ENCODE measurements at regions not wholly inside any gene's neighbourhood (a gene's known extent, or its start where the extent isn't known, plus 50 kb on each side); places are given as distances from the start of the nearest gene placed in this dataset.

GRCh38 chr18:46222093-46222492 is 117.9 kb downstream of the HAUS1 start:
- DNase-seq (no peak), ATAC-seq (ENCODE audit: insufficient read depth, low read depth) (no peak)
- Histone ChIP-seq H3K27me3 (ENCODE audit: insufficient read depth, low read length, poor library complexity) (no peaks in the 10 kb centered on the region), H3K4me2 (ENCODE audit: insufficient read depth, low read length) (no peak overlapping the region), H3K4me1 (ENCODE audit: insufficient read depth, low read length) (peaks cover 22% of the 10 kb centered on the region), H3K9me3 (ENCODE audit: insufficient read depth, low read length, severe bottlenecking) (no peaks in the 10 kb centered on the region), H4K20me1 (ENCODE audit: insufficient read depth, low read length) (peaks cover 19% of the 10 kb centered on the region), H3K4me3 (ENCODE audit: low read depth in 1 of 2, low read length in 2 of 2) (no peak overlapping the region), H3K79me2 (ENCODE audit: insufficient read depth, low read length) (peaks cover 90% of the 10 kb centered on the region), H3K36me3 (ENCODE audit: insufficient read depth, low read length) (peaks cover 39% of the 10 kb centered on the region), H2AFZ (ENCODE audit: low read depth, low read length) (no peak overlapping the region), H3K27ac (ENCODE audit: low read length) (no peak overlapping the region), H3K9ac (ENCODE audit: low read depth, low read length) (no peak overlapping the region)
- TF ChIP-seq CTCF (IDR thresholded peaks at IDR 0.05; ENCODE audit: borderline replicate concordance, extremely low read depth, low read length, poor library complexity, severe bottlenecking) (no peak), EZH2 (IDR thresholded peaks at IDR 0.05; ENCODE audit: borderline replicate concordance, low read depth, low read length, severe bottlenecking) (no peak)

DNA sequence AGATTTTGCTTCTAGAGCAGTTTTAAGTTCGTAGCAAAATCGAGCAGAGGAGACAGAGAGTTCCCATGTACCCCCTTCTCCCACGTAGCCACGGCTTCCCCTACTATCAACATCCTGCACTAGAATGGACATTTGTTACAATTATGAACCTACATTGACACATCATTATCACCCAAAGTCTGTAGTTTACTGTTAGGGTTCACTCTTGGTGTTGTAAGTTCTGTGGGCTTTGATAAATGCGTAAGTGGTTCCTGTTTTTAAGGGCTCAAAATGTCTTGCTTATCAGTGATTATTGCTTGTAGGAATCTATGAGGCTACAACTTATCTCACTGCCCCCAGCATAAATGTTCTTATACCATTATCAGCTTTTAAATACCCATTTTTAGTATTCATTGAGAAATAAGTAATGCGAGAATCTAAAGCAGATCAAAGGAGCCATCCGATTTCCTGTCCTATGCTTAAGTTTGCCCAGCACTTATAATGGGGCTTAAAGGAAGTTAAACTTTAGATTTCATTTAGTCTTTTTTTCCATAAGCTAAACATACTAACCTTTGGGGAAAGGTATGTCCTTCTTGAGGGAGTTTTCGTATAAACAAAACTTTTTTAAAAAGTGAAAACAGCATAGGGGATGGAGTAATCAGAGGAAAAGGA is 118.7 kb downstream of the HAUS1 start:
- no peak overlapping the region for H3K9ac ChIP-seq (ENCODE audit: low read depth, low read length)
- peaks cover 22% of the 10 kb centered on the region for H3K4me1 ChIP-seq (ENCODE audit: insufficient read depth, low read length)
- no peaks in the 10 kb centered on the region for H3K27me3 ChIP-seq (ENCODE audit: insufficient read depth, low read length, poor library complexity)
- peaks cover 19% of the 10 kb centered on the region for H4K20me1 ChIP-seq (ENCODE audit: insufficient read depth, low read length)
- peaks cover 35% of the 10 kb centered on the region for H3K36me3 ChIP-seq (ENCODE audit: insufficient read depth, low read length)
- H3K9me3 ChIP-seq (ENCODE audit: insufficient read depth, low read length, severe bottlenecking), result no peaks in the 10 kb centered on the region
- no peak overlapping the region for H2AFZ ChIP-seq (ENCODE audit: low read depth, low read length)
- no peak for TF ChIP-seq CTCF (IDR thresholded peaks at IDR 0.05; ENCODE audit: borderline replicate concordance, extremely low read depth, low read length, poor library complexity, severe bottlenecking)
- no peak overlapping the region for H3K4me3 ChIP-seq (ENCODE audit: low read depth in 1 of 2, low read length in 2 of 2)
- H3K4me2 ChIP-seq (ENCODE audit: insufficient read depth, low read length), result no peak overlapping the region
- ATAC-seq (ENCODE audit: insufficient read depth, low read depth), result no peak
- H3K79me2 ChIP-seq (ENCODE audit: insufficient read depth, low read length), result peaks cover 89% of the 10 kb centered on the region
- H3K27ac ChIP-seq (ENCODE audit: low read length), result 0 out of 2 replicates have a peak overlapping the region, but pooled peaks have one; percentile 7
- no peak for DNase-seq

GRCh38 chr18:46224181-46224775 is 120.1 kb downstream of the HAUS1 start:
- Histone ChIP-seq H3K4me3 (ENCODE audit: low read depth in 1 of 2, low read length in 2 of 2) (no peak overlapping the region), H3K9ac (ENCODE audit: low read depth, low read length) (no peak overlapping the region), H2AFZ (ENCODE audit: low read depth, low read length) (no peak overlapping the region), H3K27me3 (ENCODE audit: insufficient read depth, low read length, poor library complexity) (no peaks in the 10 kb centered on the region), H4K20me1 (ENCODE audit: insufficient read depth, low read length) (peaks cover 19% of the 10 kb centered on the region), H3K4me2 (ENCODE audit: insufficient read depth, low read length) (no peak overlapping the region), H3K27ac (ENCODE audit: low read length) (no peak overlapping the region), H3K9me3 (ENCODE audit: insufficient read depth, low read length, severe bottlenecking) (no peaks in the 10 kb centered on the region), H3K4me1 (ENCODE audit: insufficient read depth, low read length) (peaks cover 22% of the 10 kb centered on the region), H3K36me3 (ENCODE audit: insufficient read depth, low read length) (peaks cover 23% of the 10 kb centered on the region), H3K79me2 (ENCODE audit: insufficient read depth, low read length) (peaks cover 88% of the 10 kb centered on the region)
- TF ChIP-seq EZH2 (IDR thresholded peaks at IDR 0.05; ENCODE audit: borderline replicate concordance, low read depth, low read length, severe bottlenecking) (no peak), CTCF (IDR thresholded peaks at IDR 0.05; ENCODE audit: borderline replicate concordance, extremely low read depth, low read length, poor library complexity, severe bottlenecking) (no peak)
- DNase-seq (no peak), ATAC-seq (ENCODE audit: insufficient read depth, low read depth) (peak; percentile 40; the same call in 1 of the 3 replicates)

All from DND-41 (cell line).